NCI-H2227 (cell line): ENCODE measurements at regions not wholly inside any gene's neighbourhood (a gene's known extent, or its start where the extent isn't known, plus 50 kb on each side); places are given as distances from the start of the nearest gene placed in this dataset.

Experiments
- DNase-seq: peaks from one replicate; lab custom pipeline; 2025; ENCODE audit not compliant: unreplicated experiment; lab: John Stamatoyannopoulos, UW

GRCh38 chr9:94159069-94159939 lies 75.0 kb downstream of the PTPDC1 start:
- DNase-seq: no peak

GRCh38 chr9:94160594-94161501 lies 76.6 kb downstream of the PTPDC1 start:
- no peak for DNase-seq

- DNase-seq: no peak
These were observed 77.4 kb downstream of the PTPDC1 start for GRCh38 chr9:94161673-94162072.

- no peak for DNase-seq
These were observed 80.7 kb downstream of the PTPDC1 start for GRCh38 chr9:94164806-94165549.

- peak; percentile 97 for DNase-seq
These were observed 81.5 kb downstream of the PTPDC1 start for GRCh38 chr9:94165592-94166235.

GRCh38 chr9:94166236-94166975 lies 82.1 kb downstream of the PTPDC1 start:
- DNase-seq: peak; percentile 98

GRCh38 chr9:94166976-94167346 lies 82.7 kb downstream of the PTPDC1 start:
- DNase-seq: no peak

GRCh38 chr9:94167376-94167890 lies 83.2 kb downstream of the PTPDC1 start:
- no peak for DNase-seq

- no peak for DNase-seq
These were observed 84.1 kb downstream of the PTPDC1 start for GRCh38 chr9:94168203-94169000.

- no peak for DNase-seq
These were observed 85.7 kb downstream of the PTPDC1 start for GRCh38 chr9:94169968-94170367.

- DNase-seq: no peak
These were observed 85.5 kb upstream of the ZNF169 start for GRCh38 chr9:94173632-94174031.

GRCh38 chr9:94174164-94174563 lies 84.9 kb upstream of the ZNF169 start:
- no peak for DNase-seq

GRCh38 chr9:94175669-94176068 lies 83.4 kb upstream of the ZNF169 start:
- no peak for DNase-seq

- DNase-seq: no peak
These were observed 82.5 kb upstream of the ZNF169 start for GRCh38 chr9:94176608-94177007.

GRCh38 chr9:94178927-94179326 lies 80.2 kb upstream of the ZNF169 start:
- no peak for DNase-seq

- no peak for DNase-seq
These were observed 77.5 kb upstream of the ZNF169 start for GRCh38 chr9:94181408-94182181.

GRCh38 chr9:94182532-94182931 lies 76.6 kb upstream of the ZNF169 start:
- DNase-seq: no peak

- DNase-seq: no peak
These were observed 75.7 kb upstream of the ZNF169 start for GRCh38 chr9:94183240-94183999.
